Breast epithelium (tissue), 3 donors: ENCODE measurements at regions not wholly inside any gene's neighbourhood (a gene's known extent, or its start where the extent isn't known, plus 50 kb on each side); places are given as distances from the start of the nearest gene placed in this dataset.

Experiments used
- POLR2A ChIP-seq: fragments of 450-650 bp; IDR thresholded peaks from one replicate; pipeline ENCODE4 v1.6.1; 2016; ENCODE audit warnings: antibody characterized with exemption, mild to moderate bottlenecking, moderate library complexity
- POLR2AphosphoS5 ChIP-seq, 3 donors: sonication (generic); formaldehyde crosslinking; IDR thresholded peaks; one replicate each; pipeline ENCODE4 v1.6.1; 2017; ENCODE audit warnings: antibody characterized with exemption in 3 of 3
- TF ChIP-seq, protein P1 (sequence below), 3 donors: fragments of 450-650 bp; IDR thresholded peaks; one replicate each; pipeline ENCODE4 v1.5.1; 2016 to 2017; ENCODE audit warnings: antibody characterized with exemption in 3 of 3, mild to moderate bottlenecking in 3 of 3, moderate library complexity in 3 of 3

DNA sequence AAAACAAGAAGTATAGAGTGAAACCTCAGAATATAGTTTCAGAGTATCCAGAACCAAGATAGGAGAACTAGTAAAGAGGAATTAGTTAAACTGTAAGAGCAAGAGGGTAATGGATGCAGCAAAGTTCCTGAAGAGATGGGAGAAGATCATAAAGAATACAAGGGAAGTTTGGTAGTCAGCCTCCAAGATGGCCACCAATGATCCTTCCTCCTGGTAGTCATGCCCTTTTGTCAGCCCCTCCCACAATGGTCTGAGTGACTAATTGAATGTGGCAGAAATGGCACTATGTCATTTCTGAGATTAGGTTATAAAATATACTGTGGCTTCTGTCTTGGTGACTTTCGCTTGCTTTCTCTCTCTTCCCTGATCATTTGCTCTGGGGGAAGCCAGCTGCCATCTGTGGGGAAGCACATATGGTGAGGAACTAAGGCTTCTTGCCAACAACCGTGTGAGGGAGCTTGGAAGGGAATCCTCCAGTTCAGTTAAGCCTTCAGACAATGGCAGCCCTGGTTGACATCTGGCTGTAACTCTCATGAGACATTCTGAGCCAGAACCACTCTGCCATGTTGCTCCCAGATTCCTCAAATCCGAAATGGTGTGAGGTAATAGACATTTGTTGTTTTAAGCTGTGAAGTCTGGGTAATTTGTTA, 55.3 kb upstream of the AMN1 start:
- TF ChIP-seq, protein P1, sequence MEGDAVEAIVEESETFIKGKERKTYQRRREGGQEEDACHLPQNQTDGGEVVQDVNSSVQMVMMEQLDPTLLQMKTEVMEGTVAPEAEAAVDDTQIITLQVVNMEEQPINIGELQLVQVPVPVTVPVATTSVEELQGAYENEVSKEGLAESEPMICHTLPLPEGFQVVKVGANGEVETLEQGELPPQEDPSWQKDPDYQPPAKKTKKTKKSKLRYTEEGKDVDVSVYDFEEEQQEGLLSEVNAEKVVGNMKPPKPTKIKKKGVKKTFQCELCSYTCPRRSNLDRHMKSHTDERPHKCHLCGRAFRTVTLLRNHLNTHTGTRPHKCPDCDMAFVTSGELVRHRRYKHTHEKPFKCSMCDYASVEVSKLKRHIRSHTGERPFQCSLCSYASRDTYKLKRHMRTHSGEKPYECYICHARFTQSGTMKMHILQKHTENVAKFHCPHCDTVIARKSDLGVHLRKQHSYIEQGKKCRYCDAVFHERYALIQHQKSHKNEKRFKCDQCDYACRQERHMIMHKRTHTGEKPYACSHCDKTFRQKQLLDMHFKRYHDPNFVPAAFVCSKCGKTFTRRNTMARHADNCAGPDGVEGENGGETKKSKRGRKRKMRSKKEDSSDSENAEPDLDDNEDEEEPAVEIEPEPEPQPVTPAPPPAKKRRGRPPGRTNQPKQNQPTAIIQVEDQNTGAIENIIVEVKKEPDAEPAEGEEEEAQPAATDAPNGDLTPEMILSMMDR (IDR thresholded peaks at IDR 0.05) = no peak
- TF ChIP-seq POLR2AphosphoS5 (IDR thresholded peaks at IDR 0.05) (no peak), POLR2A (no peak)
